ENCODE measurements at regions not wholly inside any gene's neighbourhood (a gene's known extent, or its start where the extent isn't known, plus 50 kb on each side); places are given as distances from the start of the nearest gene placed in this dataset.

- no peak overlapping the region for H3K27ac ChIP-seq (ENCODE audit: control insufficient read depth, insufficient read depth)
- no peaks in the 10 kb centered on the region for H3K79me2 ChIP-seq (ENCODE audit: control insufficient read depth, insufficient read depth, low read length)
- H3K4me2 ChIP-seq (ENCODE audit: control insufficient read depth, insufficient read depth), result no peak overlapping the region
- peaks cover 27% of the 10 kb centered on the region for H3K4me1 ChIP-seq (ENCODE audit: control insufficient read depth, insufficient read depth, low read length)
- ATAC-seq (no peak), FAIRE-seq (no peak), DNase-seq (ENCODE audit: low read depth, low spot score) (no peak)
- H3K36me3 ChIP-seq (ENCODE audit: control insufficient read depth in 2 of 2, insufficient read depth in 2 of 2, low read length in 1 of 2), result no peaks in the 10 kb centered on the region
- H3K9me3 ChIP-seq (replicated peaks; ENCODE audit: control insufficient read depth, insufficient read depth, low read length), result no peaks in the 10 kb centered on the region
- H2AFZ ChIP-seq (ENCODE audit: control insufficient read depth, low read depth, low read length), result no peak overlapping the region
- intact Hi-C loops (cut with micrococcal nuclease; ENCODE audit: unreplicated experiment) (loop anchor here (5.0 kb wide), 2 partner anchors 92 to 107 kb away; partner anchors contain the start of gene MBOAT2), in situ Hi-C loops (cut with MboI) (no loop called here)
- WGBS (ENCODE audit: insufficient coverage, insufficient replicate concordance, low lambda C conversion rate, missing lambda C conversion rate), result 80% methylated on average over 14 of the region's 14 CpGs
- H3K27me3 ChIP-seq (replicated peaks in 1 of 2; ENCODE audit: control insufficient read depth in 2 of 2, insufficient read depth in 2 of 2, low read length in 1 of 2), result no peaks in the 10 kb centered on the region
- BruUV-seq (replicated peaks), result no TSS peak
- H3K9ac ChIP-seq (ENCODE audit: control insufficient read depth, insufficient read depth, low read length), result no peak overlapping the region
- TF ChIP-seq EGR1 (IDR thresholded peaks at IDR 0.05; ENCODE audit: borderline replicate concordance in 1 of 2, low read depth in 2 of 2, low read length in 2 of 2) (no peak), POLR2AphosphoS5 (IDR thresholded peaks at IDR 0.05; ENCODE audit: low read length) (no peak), CEBPB (IDR thresholded peaks at IDR 0.05; ENCODE audit: borderline replicate concordance in 1 of 2, low read depth in 2 of 2, low read length in 2 of 2) (no peak), GABPA (IDR thresholded peaks at IDR 0.05; ENCODE audit: low read depth) (no peak), ZBTB33 (IDR thresholded peaks at IDR 0.05) (0 out of 2 replicates have a peak, but pooled peaks have one; percentile 40)
- CTCF ChIA-PET, result no interaction called here
- SMC1A ChIA-PET (ENCODE audit: uncharacterized antibody, unreplicated experiment), result interaction anchor here (1.8 to 4.3 kb wide), 5 partner anchors 41 to 217 kb away, joined by 7 to 36 read pairs (median 16); no protein-coding TSS in a partner anchor
- no peak overlapping the region for H3K4me3 ChIP-seq
- RAD21 ChIA-PET (ENCODE audit: unreplicated experiment), result interaction anchor here (1.5 to 3.0 kb wide), 2 partner anchors 110 to 217 kb away, joined by 5 to 52 read pairs; no protein-coding TSS in a partner anchor
- no peaks in the 10 kb centered on the region for H4K20me1 ChIP-seq (ENCODE audit: control insufficient read depth, insufficient read depth)
- POLR2A ChIA-PET, result no interaction called here
Observed at GRCh38 chr2:9094117-9094516, 90.6 kb upstream of the MBOAT2 start.
